ENCODE measurements at regions not wholly inside any gene's neighbourhood (a gene's known extent, or its start where the extent isn't known, plus 50 kb on each side); places are given as distances from the start of the nearest gene placed in this dataset.

- no peaks in the 10 kb centered on the region for H3K36me3 ChIP-seq (ENCODE audit: insufficient read depth, low read length)
- H3K4me1 ChIP-seq (ENCODE audit: insufficient read depth, low read length): no peaks in the 10 kb centered on the region
- H3K9me3 ChIP-seq (ENCODE audit: control insufficient read depth, insufficient read depth, low read length): peaks cover 7% of the 10 kb centered on the region
- no peak overlapping the region for H3K9ac ChIP-seq (ENCODE audit: low read depth, low read length)
Measured at GRCh38 chr6:163935158-163935762, 520.7 kb downstream of the QKI start.

- Histone ChIP-seq H3K36me3 (ENCODE audit: insufficient read depth, low read length) (no peaks in the 10 kb centered on the region), H3K9me3 (ENCODE audit: control insufficient read depth, insufficient read depth, low read length) (no peaks in the 10 kb centered on the region), H3K4me1 (ENCODE audit: insufficient read depth, low read length) (no peaks in the 10 kb centered on the region), H3K9ac (ENCODE audit: low read depth, low read length) (no peak overlapping the region)
Measured at GRCh38 chr6:163930012-163930411, 515.5 kb downstream of the QKI start.

DNA sequence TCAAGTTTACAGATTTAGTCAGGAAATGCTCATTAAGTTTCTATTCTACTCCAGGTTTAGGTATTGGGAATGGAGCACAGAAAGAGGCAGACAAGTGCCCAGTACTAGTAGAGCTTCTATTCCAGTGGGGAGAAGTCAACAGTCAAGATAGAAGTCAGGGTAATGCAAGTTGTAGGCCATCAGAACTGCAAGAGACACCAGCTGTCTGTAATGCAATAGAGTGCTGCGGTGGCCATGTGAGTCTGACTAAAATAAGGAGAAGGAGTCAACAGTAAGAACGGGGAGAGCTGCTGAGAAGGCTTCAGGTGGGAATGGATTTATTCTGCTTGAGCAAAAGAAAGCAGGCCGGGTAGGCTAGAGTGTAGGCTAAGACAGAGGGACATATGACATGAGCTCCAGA lies 515.0 kb downstream of the QKI start:
- no peaks in the 10 kb centered on the region for H3K36me3 ChIP-seq (ENCODE audit: insufficient read depth, low read length)
- no peaks in the 10 kb centered on the region for H3K9me3 ChIP-seq (ENCODE audit: control insufficient read depth, insufficient read depth, low read length)
- H3K9ac ChIP-seq (ENCODE audit: low read depth, low read length): no peak overlapping the region
- no peaks in the 10 kb centered on the region for H3K4me1 ChIP-seq (ENCODE audit: insufficient read depth, low read length)

DNA sequence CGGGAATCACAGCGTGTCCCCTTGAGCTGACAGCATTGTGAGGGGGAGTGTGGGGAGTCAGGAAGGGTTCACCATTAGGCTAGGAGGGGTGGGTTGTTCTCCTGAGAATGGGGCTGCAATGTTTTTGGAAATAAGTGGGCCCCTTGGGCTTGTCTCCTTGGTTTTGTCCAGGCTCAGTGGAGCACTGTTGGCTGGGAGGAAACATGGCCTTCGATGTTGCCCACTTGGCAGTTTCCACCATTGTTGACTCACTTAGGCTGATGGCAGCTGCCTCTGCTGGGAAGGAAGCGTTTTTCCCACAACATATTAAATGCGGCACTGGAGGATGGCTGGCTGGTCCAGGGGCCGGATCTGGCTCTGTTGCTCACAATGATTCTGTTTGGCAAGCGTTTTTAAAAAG lies 512.1 kb downstream of the QKI start:
- Histone ChIP-seq H3K9me3 (ENCODE audit: control insufficient read depth, insufficient read depth, low read length) (no peaks in the 10 kb centered on the region), H3K36me3 (ENCODE audit: insufficient read depth, low read length) (no peaks in the 10 kb centered on the region), H3K9ac (ENCODE audit: low read depth, low read length) (no peak overlapping the region), H3K4me1 (ENCODE audit: insufficient read depth, low read length) (no peaks in the 10 kb centered on the region)

GRCh38 chr6:163925839-163926238 lies 511.3 kb downstream of the QKI start:
- Histone ChIP-seq H3K9me3 (ENCODE audit: control insufficient read depth, insufficient read depth, low read length) (no peaks in the 10 kb centered on the region; the same call in 1 of the 2 replicates), H3K4me1 (ENCODE audit: insufficient read depth, low read length) (no peaks in the 10 kb centered on the region), H3K36me3 (ENCODE audit: insufficient read depth, low read length) (no peaks in the 10 kb centered on the region), H3K9ac (ENCODE audit: low read depth, low read length) (no peak overlapping the region)

DNA sequence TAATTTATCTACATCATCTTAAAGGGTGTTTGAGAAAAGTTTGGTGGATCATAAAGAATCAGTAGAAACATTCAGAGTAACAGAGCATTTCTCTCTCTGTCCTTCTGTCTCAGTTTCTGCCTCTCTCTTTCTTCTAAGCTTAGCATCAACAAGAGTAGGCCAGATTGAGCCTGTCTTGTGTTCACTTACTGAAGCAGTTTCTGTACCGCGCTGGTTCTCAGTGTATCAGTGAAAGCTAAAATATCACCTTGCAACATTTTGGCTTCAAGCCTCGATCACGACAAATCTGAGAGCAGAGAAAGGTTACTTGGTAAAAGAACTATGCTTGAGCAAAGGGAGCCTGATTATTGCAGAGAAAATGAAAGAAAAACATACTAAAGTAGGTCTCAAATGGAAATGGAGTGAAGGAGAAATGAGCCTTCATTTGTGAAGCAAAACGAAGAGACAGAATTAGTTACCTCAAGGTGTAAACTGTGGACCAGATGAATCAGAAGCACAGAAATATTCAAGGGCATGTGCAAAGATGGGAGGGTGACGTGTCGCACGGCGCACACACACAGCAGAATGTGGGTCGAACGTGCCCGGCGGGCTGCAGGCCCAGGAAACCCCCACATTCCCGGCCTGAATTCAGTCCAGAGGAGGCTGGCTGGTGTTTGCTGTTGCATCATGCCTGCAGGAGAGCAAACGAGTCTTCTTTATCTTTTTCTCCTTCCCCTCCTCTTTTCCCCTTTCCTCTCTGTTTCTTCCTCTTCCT lies 509.3 kb downstream of the QKI start:
- H3K4me1 ChIP-seq (ENCODE audit: insufficient read depth, low read length): no peaks in the 10 kb centered on the region
- H3K9me3 ChIP-seq (ENCODE audit: control insufficient read depth, insufficient read depth, low read length): no peaks in the 10 kb centered on the region; the same call in 1 of the 2 replicates
- H3K9ac ChIP-seq (ENCODE audit: low read depth, low read length): no peak overlapping the region
- H3K36me3 ChIP-seq (ENCODE audit: insufficient read depth, low read length): no peaks in the 10 kb centered on the region

- Histone ChIP-seq H3K36me3 (ENCODE audit: insufficient read depth, low read length) (no peaks in the 10 kb centered on the region), H3K9me3 (ENCODE audit: control insufficient read depth, insufficient read depth, low read length) (no peaks in the 10 kb centered on the region; the same call in 1 of the 2 replicates), H3K9ac (ENCODE audit: low read depth, low read length) (no peak overlapping the region), H3K4me1 (ENCODE audit: insufficient read depth, low read length) (no peaks in the 10 kb centered on the region)
Measured at GRCh38 chr6:163922562-163922961, 508.0 kb downstream of the QKI start.

DNA sequence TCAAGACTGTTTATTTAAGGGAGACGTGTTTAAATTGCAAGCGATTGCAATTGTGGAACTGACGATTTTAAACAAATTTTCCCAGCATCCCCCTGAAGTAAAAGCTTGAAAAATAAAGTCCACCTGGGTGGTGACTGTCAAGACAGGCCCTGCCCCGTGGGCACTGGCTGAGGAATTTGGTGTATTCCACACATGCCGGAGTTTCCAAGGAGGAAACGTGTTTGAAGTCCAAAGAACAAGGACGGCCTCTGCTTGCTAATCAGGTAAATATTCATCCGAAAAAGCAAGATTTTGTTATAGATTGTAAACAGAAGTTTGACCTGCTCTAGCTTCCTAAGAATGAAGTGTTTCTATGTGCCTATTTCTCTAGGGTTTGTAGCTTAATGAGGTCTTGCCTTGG lies 505.1 kb downstream of the QKI start:
- no peaks in the 10 kb centered on the region for H3K4me1 ChIP-seq (ENCODE audit: insufficient read depth, low read length)
- no peaks in the 10 kb centered on the region; the same call in 1 of the 2 replicates for H3K9me3 ChIP-seq (ENCODE audit: control insufficient read depth, insufficient read depth, low read length)
- no peak overlapping the region for H3K9ac ChIP-seq (ENCODE audit: low read depth, low read length)
- H3K36me3 ChIP-seq (ENCODE audit: insufficient read depth, low read length): no peaks in the 10 kb centered on the region

- Histone ChIP-seq H3K9ac (ENCODE audit: low read depth, low read length) (no peak overlapping the region), H3K4me1 (ENCODE audit: insufficient read depth, low read length) (no peaks in the 10 kb centered on the region), H3K9me3 (ENCODE audit: control insufficient read depth, insufficient read depth, low read length) (no peaks in the 10 kb centered on the region; the same call in 1 of the 2 replicates), H3K36me3 (ENCODE audit: insufficient read depth, low read length) (no peaks in the 10 kb centered on the region)
Measured at GRCh38 chr6:163916315-163917081, 502.0 kb downstream of the QKI start.

DNA sequence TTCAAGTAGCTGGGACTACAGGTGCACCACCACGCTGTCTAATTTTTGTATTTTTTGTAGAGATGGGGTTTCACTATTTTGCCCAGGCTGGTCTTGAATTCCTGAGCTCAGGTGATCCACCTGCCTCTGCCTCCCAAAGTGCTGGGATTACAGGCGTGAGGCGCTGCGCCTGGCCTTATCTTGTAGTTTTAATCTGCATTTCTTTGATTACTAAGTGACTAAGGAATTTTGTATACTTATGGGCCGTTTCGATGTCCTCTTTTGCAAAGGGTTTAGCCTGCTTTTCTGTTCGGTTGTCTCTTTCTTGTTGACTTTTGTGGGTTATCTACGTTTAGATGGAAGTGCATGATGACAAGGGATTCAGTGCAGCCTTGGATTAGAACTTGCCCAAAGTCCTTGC lies 500.6 kb downstream of the QKI start:
- Histone ChIP-seq H3K9me3 (ENCODE audit: control insufficient read depth, insufficient read depth, low read length) (no peaks in the 10 kb centered on the region), H3K36me3 (ENCODE audit: insufficient read depth, low read length) (no peaks in the 10 kb centered on the region), H3K4me1 (ENCODE audit: insufficient read depth, low read length) (no peaks in the 10 kb centered on the region), H3K9ac (ENCODE audit: low read depth, low read length) (no peak overlapping the region)

- H3K9ac ChIP-seq (ENCODE audit: low read depth, low read length): no peak overlapping the region
- no peaks in the 10 kb centered on the region for H3K36me3 ChIP-seq (ENCODE audit: insufficient read depth, low read length)
- H3K9me3 ChIP-seq (ENCODE audit: control insufficient read depth, insufficient read depth, low read length): no peaks in the 10 kb centered on the region
- no peaks in the 10 kb centered on the region for H3K4me1 ChIP-seq (ENCODE audit: insufficient read depth, low read length)
Measured at GRCh38 chr6:163913045-163913444, 498.5 kb downstream of the QKI start.

- Histone ChIP-seq H3K4me1 (ENCODE audit: insufficient read depth, low read length) (no peaks in the 10 kb centered on the region), H3K36me3 (ENCODE audit: insufficient read depth, low read length) (no peaks in the 10 kb centered on the region), H3K9me3 (ENCODE audit: control insufficient read depth, insufficient read depth, low read length) (no peaks in the 10 kb centered on the region), H3K9ac (ENCODE audit: low read depth, low read length) (no peak overlapping the region)
Measured at GRCh38 chr6:163906006-163906710, 491.6 kb downstream of the QKI start.

DNA sequence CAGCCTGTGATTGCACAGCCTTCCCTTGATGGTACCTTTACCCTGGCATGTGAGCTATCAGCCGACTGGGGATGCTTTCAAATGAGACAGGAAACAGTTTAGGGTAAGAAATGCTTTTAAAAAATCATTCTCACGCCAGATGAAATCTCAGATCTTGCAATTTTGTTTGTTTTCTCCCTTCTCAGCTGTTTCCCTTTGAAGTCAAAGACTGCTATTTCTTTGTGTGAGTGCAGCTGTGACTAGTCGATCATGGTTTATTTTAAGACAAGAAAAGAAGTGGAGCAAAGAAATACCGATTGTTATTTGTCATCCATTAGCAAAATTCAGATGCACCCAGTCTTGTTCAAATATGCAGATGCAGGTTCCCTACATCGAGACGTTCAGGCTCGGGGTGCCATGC lies 489.7 kb downstream of the QKI start:
- no peaks in the 10 kb centered on the region for H3K9me3 ChIP-seq (ENCODE audit: control insufficient read depth, insufficient read depth, low read length)
- no peak overlapping the region for H3K9ac ChIP-seq (ENCODE audit: low read depth, low read length)
- no peaks in the 10 kb centered on the region; the same call in 1 of the 2 replicates for H3K4me1 ChIP-seq (ENCODE audit: insufficient read depth, low read length)
- no peaks in the 10 kb centered on the region for H3K36me3 ChIP-seq (ENCODE audit: insufficient read depth, low read length)

DNA sequence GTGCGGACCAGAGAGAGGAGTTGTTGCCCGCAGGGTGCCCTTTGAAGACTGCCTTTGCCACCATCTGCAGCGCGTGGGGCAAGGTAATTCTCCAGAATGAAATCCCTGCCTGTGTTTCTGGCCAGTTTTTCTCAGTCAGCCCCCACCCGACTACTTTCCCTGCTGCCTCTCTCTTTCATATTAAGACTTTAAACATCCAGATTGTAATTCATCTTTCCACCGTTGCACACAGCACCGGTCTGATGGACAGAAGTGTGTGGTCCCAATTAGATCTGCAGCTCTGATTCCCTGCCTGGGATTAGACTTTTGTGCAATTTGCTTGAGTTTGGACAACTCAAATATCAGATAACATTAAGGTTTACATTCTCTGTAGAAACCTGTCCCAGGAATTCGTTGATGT lies 489.0 kb downstream of the QKI start:
- Histone ChIP-seq H3K9me3 (ENCODE audit: control insufficient read depth, insufficient read depth, low read length) (no peaks in the 10 kb centered on the region), H3K36me3 (ENCODE audit: insufficient read depth, low read length) (no peaks in the 10 kb centered on the region), H3K4me1 (ENCODE audit: insufficient read depth, low read length) (no peaks in the 10 kb centered on the region; the same call in 1 of the 2 replicates), H3K9ac (ENCODE audit: low read depth, low read length) (no peak overlapping the region)
